ENCODE measurements at regions not wholly inside any gene's neighbourhood (a gene's known extent, or its start where the extent isn't known, plus 50 kb on each side); places are given as distances from the start of the nearest gene placed in this dataset.

- DNase-seq (ENCODE audit: low read depth) = no peak
Observed at GRCh38 chr1:222106377-222106776, 364.5 kb upstream of the DUSP10 start.

GRCh38 chr1:222105861-222106260 is 364.0 kb upstream of the DUSP10 start:
- DNase-seq (ENCODE audit: low read depth) = no peak
- no peak overlapping the region for H3K4me3 ChIP-seq (ENCODE audit: low read depth, low read length)
- TF ChIP-seq CTCF (IDR thresholded peaks at IDR 0.05; ENCODE audit: low read depth, low read length, missing control alignments) = no peak

More at GRCh38 chr1:222106377-222106776, 364.5 kb upstream of the DUSP10 start:
- H3K4me3 ChIP-seq (ENCODE audit: low read depth, low read length) = no peak overlapping the region
- no peak for TF ChIP-seq CTCF (IDR thresholded peaks at IDR 0.05; ENCODE audit: low read depth, low read length, missing control alignments)

- no peak for DNase-seq (ENCODE audit: low read depth)
- no peak overlapping the region for H3K4me3 ChIP-seq (ENCODE audit: low read depth, low read length)
- TF ChIP-seq CTCF (IDR thresholded peaks at IDR 0.05; ENCODE audit: low read depth, low read length, missing control alignments) = peak; percentile 8
Observed at GRCh38 chr1:222105393-222105737, 363.5 kb upstream of the DUSP10 start.

GRCh38 chr1:222104694-222105392 is 363.0 kb upstream of the DUSP10 start:
- no peak for DNase-seq (ENCODE audit: low read depth)
- no peak for TF ChIP-seq CTCF (IDR thresholded peaks at IDR 0.05; ENCODE audit: low read depth, low read length, missing control alignments)
- no peak overlapping the region for H3K4me3 ChIP-seq (ENCODE audit: low read depth, low read length)

GRCh38 chr1:222104097-222104496 is 362.2 kb upstream of the DUSP10 start:
- TF ChIP-seq CTCF (IDR thresholded peaks at IDR 0.05; ENCODE audit: low read depth, low read length, missing control alignments) = no peak
- no peak overlapping the region for H3K4me3 ChIP-seq (ENCODE audit: low read depth, low read length)
- no peak for DNase-seq (ENCODE audit: low read depth)

- no peak for DNase-seq (ENCODE audit: low read depth)
- no peak for TF ChIP-seq CTCF (IDR thresholded peaks at IDR 0.05; ENCODE audit: low read depth, low read length, missing control alignments)
- no peak overlapping the region for H3K4me3 ChIP-seq (ENCODE audit: low read depth, low read length)
Observed at GRCh38 chr1:222099746-222100145, 357.9 kb upstream of the DUSP10 start.

- no peak overlapping the region for H3K4me3 ChIP-seq (ENCODE audit: low read depth, low read length)
- DNase-seq (ENCODE audit: low read depth) = no peak
- TF ChIP-seq CTCF (IDR thresholded peaks at IDR 0.05; ENCODE audit: low read depth, low read length, missing control alignments) = no peak
Observed at GRCh38 chr1:222098404-222098803, 356.5 kb upstream of the DUSP10 start.

Data from GM12864 (cell line).